Neuron (in vitro differentiated cells): ENCODE measurements at regions not wholly inside any gene's neighbourhood (a gene's known extent, or its start where the extent isn't known, plus 50 kb on each side); places are given as distances from the start of the nearest gene placed in this dataset.

Experiments used
- H2AFZ ChIP-seq: one replicate; pipeline ENCODE4 v1.6.1; 2013; ENCODE audit warnings: low read depth, mild to moderate bottlenecking, inconsistent platforms, low read length, moderate library complexity
- H3K27me3 ChIP-seq: one replicate; pipeline ENCODE4 v1.6.1; 2013; ENCODE audit warnings: low read length; ENCODE audit not compliant: insufficient read depth
- H3K36me3 ChIP-seq: one replicate; pipeline ENCODE4 v1.6.1; 2013; ENCODE audit warnings: low read length; ENCODE audit not compliant: insufficient read depth
- H3K4me1 ChIP-seq: one replicate; pipeline ENCODE4 v1.6.1; 2013; ENCODE audit warnings: low read length; ENCODE audit not compliant: insufficient read depth
- H3K4me3 ChIP-seq: 2 replicates; pipeline ENCODE4 v1.5.1; 2013; ENCODE audit warnings: mild to moderate bottlenecking, low read length, moderate library complexity
- H3K9me3 ChIP-seq: one replicate; pipeline ENCODE4 v1.6.1; 2013; ENCODE audit warnings: low read length

- no peak overlapping the region for H3K4me3 ChIP-seq
- no peaks in the 10 kb centered on the region for H3K36me3 ChIP-seq
- H2AFZ ChIP-seq = no peak overlapping the region
- H3K27me3 ChIP-seq = peaks cover 6% of the 10 kb centered on the region
- H3K4me1 ChIP-seq = no peaks in the 10 kb centered on the region
- H3K9me3 ChIP-seq = no peaks in the 10 kb centered on the region
These were observed 171.9 kb upstream of the SP8 start for GRCh38 chr7:20958572-20958971.

GRCh38 chr7:20959281-20959680 is 172.6 kb upstream of the SP8 start:
- H3K36me3 ChIP-seq = no peaks in the 10 kb centered on the region
- peaks cover 6% of the 10 kb centered on the region for H3K27me3 ChIP-seq
- no peaks in the 10 kb centered on the region for H3K4me1 ChIP-seq
- no peak overlapping the region for H2AFZ ChIP-seq
- H3K9me3 ChIP-seq = no peaks in the 10 kb centered on the region
- no peak overlapping the region for H3K4me3 ChIP-seq

DNA sequence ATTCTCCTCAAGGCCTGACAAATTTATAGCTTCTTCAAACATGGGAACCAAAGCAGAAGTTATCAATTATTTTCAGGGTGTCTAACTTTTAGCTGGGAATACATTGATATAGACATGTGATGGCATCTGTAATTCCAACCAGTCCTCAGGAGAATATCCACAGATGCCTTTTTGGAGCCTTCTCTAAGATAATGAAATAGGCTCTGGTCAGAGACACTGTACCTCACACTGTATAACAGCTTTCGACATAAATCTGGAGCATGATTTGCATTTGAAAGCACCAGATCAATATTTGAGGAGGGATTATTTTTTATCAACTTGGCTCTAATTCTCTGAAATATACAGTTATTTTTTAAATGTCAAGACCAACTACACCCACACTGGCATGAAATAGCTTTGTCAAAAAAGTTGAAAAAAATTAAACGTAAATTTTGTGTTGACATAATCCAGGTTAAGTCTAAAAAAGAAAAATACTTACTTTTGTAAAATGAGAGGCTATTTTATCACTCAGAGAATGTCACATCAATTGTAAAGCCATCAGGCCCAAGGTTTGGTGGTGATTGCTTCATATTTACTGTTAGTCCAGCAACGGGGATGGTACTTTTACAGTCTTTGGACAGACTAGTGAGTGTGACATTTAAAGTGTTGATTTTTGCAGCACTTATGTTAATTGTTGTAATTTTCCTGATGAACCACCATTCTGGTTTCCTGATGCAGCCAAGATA is 177.0 kb upstream of the SP8 start:
- peaks cover 5% of the 10 kb centered on the region for H3K27me3 ChIP-seq
- H2AFZ ChIP-seq = no peak overlapping the region
- H3K4me3 ChIP-seq = no peak overlapping the region
- no peaks in the 10 kb centered on the region for H3K36me3 ChIP-seq
- H3K4me1 ChIP-seq = no peaks in the 10 kb centered on the region
- no peaks in the 10 kb centered on the region for H3K9me3 ChIP-seq

DNA sequence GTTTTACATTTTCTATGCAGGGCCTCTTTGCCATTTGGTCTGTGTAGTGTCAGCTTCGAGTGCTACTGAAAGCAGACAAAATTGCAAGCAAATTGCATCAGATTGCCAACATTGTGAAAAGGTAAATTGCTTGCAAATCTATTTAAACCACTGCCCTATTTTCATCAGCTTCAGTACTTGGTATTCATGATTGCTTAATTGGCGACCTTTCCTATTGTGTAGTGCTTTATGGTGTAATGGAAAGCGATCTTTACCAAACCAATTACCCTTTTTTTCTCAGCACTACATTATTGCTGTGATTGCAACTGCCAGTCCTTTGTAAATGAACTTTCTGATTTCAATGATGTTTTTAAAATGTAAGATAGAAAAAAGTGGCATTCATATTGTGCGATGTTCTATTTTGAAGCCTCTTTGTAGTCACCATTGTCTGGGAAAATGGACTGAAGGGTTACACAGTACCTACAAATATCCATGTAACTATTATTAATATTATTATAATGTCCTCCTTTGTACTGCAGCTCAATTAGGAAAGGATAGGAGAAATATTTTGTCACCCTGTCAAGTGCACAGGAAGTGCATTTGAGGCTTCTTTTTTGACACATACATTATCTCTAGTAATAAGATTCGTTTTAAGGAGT is 177.7 kb upstream of the SP8 start:
- Histone ChIP-seq H3K4me1 (no peaks in the 10 kb centered on the region), H3K4me3 (no peak overlapping the region), H3K36me3 (no peaks in the 10 kb centered on the region), H3K9me3 (no peaks in the 10 kb centered on the region), H3K27me3 (peaks cover 4% of the 10 kb centered on the region), H2AFZ (no peak overlapping the region)

DNA sequence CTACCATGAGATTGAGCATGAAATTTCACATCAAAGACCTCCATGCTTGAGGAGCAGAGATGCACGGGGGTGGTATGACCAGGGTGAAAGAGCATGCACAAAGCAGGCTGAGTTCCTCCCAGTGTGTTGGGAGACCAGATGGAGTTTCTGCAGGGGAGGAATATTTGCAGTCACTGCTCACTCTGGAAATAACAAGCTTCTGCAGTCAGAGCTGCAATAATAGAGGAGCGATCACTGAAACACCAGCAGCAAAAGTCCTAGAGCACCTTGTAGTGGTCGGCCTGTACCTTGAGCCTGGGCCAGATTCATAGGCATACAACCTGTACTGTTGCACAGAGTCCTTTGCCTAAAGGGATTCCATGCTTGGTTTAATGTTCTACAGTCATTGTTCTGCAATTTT is 184.5 kb upstream of the SP8 start:
- Histone ChIP-seq H3K4me1 (peaks cover 3% of the 10 kb centered on the region), H3K27me3 (peaks cover 4% of the 10 kb centered on the region), H3K36me3 (no peaks in the 10 kb centered on the region), H3K9me3 (no peaks in the 10 kb centered on the region), H2AFZ (no peak overlapping the region), H3K4me3 (no peak overlapping the region)

GRCh38 chr7:20980232-20980631 is 193.5 kb upstream of the SP8 start:
- H3K36me3 ChIP-seq = no peaks in the 10 kb centered on the region
- H3K27me3 ChIP-seq = no peaks in the 10 kb centered on the region
- H3K9me3 ChIP-seq = no peaks in the 10 kb centered on the region
- peaks cover 12% of the 10 kb centered on the region for H3K4me1 ChIP-seq
- no peak overlapping the region for H3K4me3 ChIP-seq
- H2AFZ ChIP-seq = no peak overlapping the region

GRCh38 chr7:20980668-20981264 is 194.1 kb upstream of the SP8 start:
- Histone ChIP-seq H3K4me3 (no peak overlapping the region), H3K36me3 (no peaks in the 10 kb centered on the region), H3K27me3 (no peaks in the 10 kb centered on the region), H3K4me1 (peaks cover 12% of the 10 kb centered on the region), H2AFZ (no peak overlapping the region), H3K9me3 (no peaks in the 10 kb centered on the region)

DNA sequence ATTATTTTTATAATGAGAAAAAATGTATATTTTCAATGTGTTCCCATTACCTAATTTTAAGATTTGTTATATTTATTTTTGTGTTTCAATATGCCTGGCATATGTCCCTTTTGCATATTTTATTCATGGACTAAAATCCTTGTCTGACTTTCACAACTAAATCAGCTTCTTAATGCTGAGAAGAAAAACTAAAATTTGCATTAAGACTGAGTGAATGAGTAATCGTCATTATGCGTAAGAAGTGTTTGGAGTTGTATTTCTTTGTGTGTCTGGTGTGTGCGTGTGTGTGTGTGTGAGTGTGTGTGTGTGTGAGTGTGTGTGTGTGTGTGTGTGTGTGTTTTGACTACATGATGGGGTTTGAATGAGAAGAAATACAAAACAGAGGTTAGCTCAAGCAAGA is 201.7 kb upstream of the SP8 start:
- H3K4me3 ChIP-seq = no peak overlapping the region

GRCh38 chr7:20991544-20991943 is 204.9 kb upstream of the SP8 start:
- Histone ChIP-seq H3K4me1 (no peaks in the 10 kb centered on the region), H3K27me3 (peaks cover 5% of the 10 kb centered on the region), H2AFZ (no peak overlapping the region), H3K4me3 (no peak overlapping the region), H3K9me3 (peaks cover 4% of the 10 kb centered on the region), H3K36me3 (no peaks in the 10 kb centered on the region)

More for the DNA sequence above, 201.7 kb upstream of the SP8 start:
- H3K4me1 ChIP-seq = no peaks in the 10 kb centered on the region
- peaks cover 5% of the 10 kb centered on the region for H3K27me3 ChIP-seq
- no peak overlapping the region for H2AFZ ChIP-seq
- H3K36me3 ChIP-seq = no peaks in the 10 kb centered on the region
- peaks cover 4% of the 10 kb centered on the region for H3K9me3 ChIP-seq

DNA sequence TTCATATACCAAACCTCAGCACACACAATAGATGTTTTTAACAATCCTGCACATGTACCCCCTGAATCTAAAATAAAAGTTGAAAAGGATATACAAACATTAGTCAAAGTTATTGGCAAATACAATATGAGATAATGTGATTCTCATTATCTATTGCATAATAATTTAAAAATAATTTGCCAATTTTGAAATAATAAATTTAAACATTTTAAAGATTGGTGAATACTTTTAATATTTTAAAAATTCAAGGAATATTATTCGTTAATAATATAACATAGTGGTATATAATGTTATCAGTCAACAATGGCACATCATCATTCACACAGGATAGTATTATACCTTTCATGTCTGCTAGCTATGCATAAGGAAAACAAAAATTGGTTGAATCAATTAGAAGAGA is 207.0 kb upstream of the SP8 start:
- no peak overlapping the region for H2AFZ ChIP-seq
- no peaks in the 10 kb centered on the region for H3K27me3 ChIP-seq
- H3K4me1 ChIP-seq = no peaks in the 10 kb centered on the region
- no peaks in the 10 kb centered on the region for H3K36me3 ChIP-seq
- no peak overlapping the region for H3K4me3 ChIP-seq
- H3K9me3 ChIP-seq = peaks cover 4% of the 10 kb centered on the region

GRCh38 chr7:20998309-20998708 is 211.6 kb upstream of the SP8 start:
- Histone ChIP-seq H3K27me3 (no peaks in the 10 kb centered on the region), H2AFZ (no peak overlapping the region), H3K4me3 (no peak overlapping the region), H3K36me3 (no peaks in the 10 kb centered on the region), H3K4me1 (peaks cover 2% of the 10 kb centered on the region), H3K9me3 (peaks cover 2% of the 10 kb centered on the region)

DNA sequence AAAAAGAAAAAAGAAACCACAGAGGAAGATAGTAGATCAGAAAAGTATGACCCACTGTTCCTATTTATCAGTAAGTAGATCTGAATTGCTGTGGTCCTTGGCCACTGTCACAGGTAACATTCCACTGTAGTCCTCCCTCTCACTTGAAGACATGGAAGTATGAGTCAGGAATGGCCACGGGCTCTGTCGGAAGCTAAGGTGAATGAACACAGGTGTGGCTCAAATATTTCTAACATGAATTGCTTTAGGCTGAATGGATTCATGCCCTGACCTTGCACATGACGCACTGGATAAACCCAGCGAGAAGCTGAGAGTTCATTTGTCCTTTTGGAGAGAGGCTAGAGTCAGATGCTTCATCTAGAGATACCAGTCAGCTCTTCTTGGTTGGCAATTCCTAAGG is 224.5 kb upstream of the SP8 start:
- H3K9me3 ChIP-seq = peaks cover 12% of the 10 kb centered on the region

GRCh38 chr7:21013765-21014539 is 227.3 kb upstream of the SP8 start:
- no peak overlapping the region for H2AFZ ChIP-seq
- no peaks in the 10 kb centered on the region for H3K4me1 ChIP-seq
- no peak overlapping the region for H3K4me3 ChIP-seq
- no peaks in the 10 kb centered on the region for H3K36me3 ChIP-seq
- H3K9me3 ChIP-seq = peaks cover 9% of the 10 kb centered on the region
- H3K27me3 ChIP-seq = peaks cover 3% of the 10 kb centered on the region

More for the DNA sequence above, 224.5 kb upstream of the SP8 start:
- H3K27me3 ChIP-seq = peaks cover 3% of the 10 kb centered on the region
- H3K4me1 ChIP-seq = no peaks in the 10 kb centered on the region
- H3K36me3 ChIP-seq = no peaks in the 10 kb centered on the region
- H3K4me3 ChIP-seq = no peak overlapping the region
- no peak overlapping the region for H2AFZ ChIP-seq
